ENCODE measurements at regions not wholly inside any gene's neighbourhood (a gene's known extent, or its start where the extent isn't known, plus 50 kb on each side); places are given as distances from the start of the nearest gene placed in this dataset.

GRCh38 chr3:64345371-64345770 lies 120.1 kb upstream of the PRICKLE2 start:
- Mint-ChIP-seq H3K36me3 (no peaks in the 10 kb centered on the region), H3K4me3 (no peak overlapping the region), H3K27me3 (peaks cover 3 to 4% of the 10 kb centered on the region in 2 donors), H3K27ac (no peak overlapping the region), H3K9me3 (peaks cover 0 to 2% (median 0%) of the 10 kb centered on the region in 5 donors), H3K4me1 (no peaks in the 10 kb centered on the region)
- no peak for DNase-seq
- Histone ChIP-seq H3K4me1 (ENCODE audit: insufficient read depth, low read length) (no peaks in the 10 kb centered on the region), H3K9me3 (ENCODE audit: low read length) (no peaks in the 10 kb centered on the region), H3K27ac (ENCODE audit: low read depth, low read length) (no peak overlapping the region), H3K36me3 (ENCODE audit: insufficient read depth, low read length) (no peaks in the 10 kb centered on the region), H3K4me3 (ENCODE audit: low read length) (no peak overlapping the region), H3K27me3 (ENCODE audit: insufficient read depth, low read length, poor library complexity, severe bottlenecking) (no peaks in the 10 kb centered on the region)
- ChIA-PET CTCF (no interaction called here), POLR2A (no interaction called here)

- Histone ChIP-seq H3K4me3 (ENCODE audit: low read length) (no peak overlapping the region), H3K27ac (ENCODE audit: low read depth, low read length) (no peak overlapping the region), H3K9me3 (ENCODE audit: low read length) (no peaks in the 10 kb centered on the region), H3K27me3 (ENCODE audit: insufficient read depth, low read length, poor library complexity, severe bottlenecking) (no peaks in the 10 kb centered on the region), H3K4me1 (ENCODE audit: insufficient read depth, low read length) (no peaks in the 10 kb centered on the region), H3K36me3 (ENCODE audit: insufficient read depth, low read length) (no peaks in the 10 kb centered on the region)
- no peak overlapping the region for H3K4me3 Mint-ChIP-seq
- ChIA-PET CTCF (no interaction called here), POLR2A (no interaction called here)
- H3K4me1 Mint-ChIP-seq: no peaks in the 10 kb centered on the region
- no peak overlapping the region for H3K27ac Mint-ChIP-seq
- peaks cover 3 to 4% of the 10 kb centered on the region in 2 donors for H3K27me3 Mint-ChIP-seq
- H3K9me3 Mint-ChIP-seq: peaks cover 0 to 5% (median 2%) of the 10 kb centered on the region in 5 donors
- DNase-seq: no peak
- no peaks in the 10 kb centered on the region for H3K36me3 Mint-ChIP-seq
These were observed 119.5 kb upstream of the PRICKLE2 start for GRCh38 chr3:64344721-64345207.

- Histone ChIP-seq H3K36me3 (ENCODE audit: insufficient read depth, low read length) (no peaks in the 10 kb centered on the region), H3K9me3 (ENCODE audit: low read length) (no peaks in the 10 kb centered on the region), H3K27ac (ENCODE audit: low read depth, low read length) (no peak overlapping the region), H3K4me1 (ENCODE audit: insufficient read depth, low read length) (no peaks in the 10 kb centered on the region), H3K27me3 (ENCODE audit: insufficient read depth, low read length, poor library complexity, severe bottlenecking) (no peaks in the 10 kb centered on the region), H3K4me3 (ENCODE audit: low read length) (no peak overlapping the region)
- Mint-ChIP-seq H3K9me3 (peaks cover 0 to 7% (median 2%) of the 10 kb centered on the region in 5 donors), H3K36me3 (no peaks in the 10 kb centered on the region), H3K4me1 (no peaks in the 10 kb centered on the region), H3K27ac (no peak overlapping the region), H3K27me3 (peaks cover 3 to 4% of the 10 kb centered on the region in 2 donors), H3K4me3 (no peak overlapping the region)
- ChIA-PET POLR2A (no interaction called here), CTCF (no interaction called here)
- DNase-seq: no peak
These were observed 118.6 kb upstream of the PRICKLE2 start for GRCh38 chr3:64343689-64344430.

- H3K4me1 ChIP-seq (ENCODE audit: insufficient read depth, low read length): no peaks in the 10 kb centered on the region
- no peak for DNase-seq
- CTCF ChIA-PET: no interaction called here
- Mint-ChIP-seq H3K27ac (no peak overlapping the region), H3K36me3 (no peaks in the 10 kb centered on the region), H3K9me3 (peaks cover 0 to 8% (median 3%) of the 10 kb centered on the region in 5 donors), H3K4me1 (no peaks in the 10 kb centered on the region), H3K4me3 (no peak overlapping the region), H3K27me3 (peaks cover 2 to 4% of the 10 kb centered on the region in 2 donors)
- H3K4me3 ChIP-seq (ENCODE audit: low read length): no peak overlapping the region
- H3K27ac ChIP-seq (ENCODE audit: low read depth, low read length): no peak overlapping the region
- no peaks in the 10 kb centered on the region for H3K36me3 ChIP-seq (ENCODE audit: insufficient read depth, low read length)
- H3K27me3 ChIP-seq (ENCODE audit: insufficient read depth, low read length, poor library complexity, severe bottlenecking): no peaks in the 10 kb centered on the region
- no peaks in the 10 kb centered on the region for H3K9me3 ChIP-seq (ENCODE audit: low read length)
- POLR2A ChIA-PET: no interaction called here
These were observed 117.8 kb upstream of the PRICKLE2 start for GRCh38 chr3:64342940-64343688.

GRCh38 chr3:64341296-64341695 lies 116.0 kb upstream of the PRICKLE2 start:
- POLR2A ChIA-PET: no interaction called here
- H3K27ac Mint-ChIP-seq: no peak overlapping the region
- Histone ChIP-seq H3K27me3 (ENCODE audit: insufficient read depth, low read length, poor library complexity, severe bottlenecking) (no peaks in the 10 kb centered on the region), H3K4me3 (ENCODE audit: low read length) (no peak overlapping the region), H3K4me1 (ENCODE audit: insufficient read depth, low read length) (no peaks in the 10 kb centered on the region), H3K9me3 (ENCODE audit: low read length) (no peaks in the 10 kb centered on the region), H3K27ac (ENCODE audit: low read depth, low read length) (no peak overlapping the region), H3K36me3 (ENCODE audit: insufficient read depth, low read length) (no peaks in the 10 kb centered on the region)
- H3K4me1 Mint-ChIP-seq: no peaks in the 10 kb centered on the region
- peaks cover 0 to 8% (median 3%) of the 10 kb centered on the region in 5 donors for H3K9me3 Mint-ChIP-seq
- H3K27me3 Mint-ChIP-seq: peaks cover 0 to 2% of the 10 kb centered on the region in 2 donors
- no peaks in the 10 kb centered on the region for H3K36me3 Mint-ChIP-seq
- no peak for DNase-seq
- no peak overlapping the region for H3K4me3 Mint-ChIP-seq
- CTCF ChIA-PET: no interaction called here

- H3K4me1 ChIP-seq (ENCODE audit: insufficient read depth, low read length): no peaks in the 10 kb centered on the region
- no peaks in the 10 kb centered on the region for H3K36me3 ChIP-seq (ENCODE audit: insufficient read depth, low read length)
- Mint-ChIP-seq H3K27me3 (peaks cover 0 to 2% of the 10 kb centered on the region in 2 donors), H3K4me3 (no peak overlapping the region), H3K4me1 (no peaks in the 10 kb centered on the region), H3K27ac (no peak overlapping the region), H3K9me3 (peaks cover 0 to 8% (median 3%) of the 10 kb centered on the region in 5 donors), H3K36me3 (no peaks in the 10 kb centered on the region)
- POLR2A ChIA-PET: no interaction called here
- H3K9me3 ChIP-seq (ENCODE audit: low read length): no peaks in the 10 kb centered on the region
- no peak overlapping the region for H3K4me3 ChIP-seq (ENCODE audit: low read length)
- H3K27me3 ChIP-seq (ENCODE audit: insufficient read depth, low read length, poor library complexity, severe bottlenecking): no peaks in the 10 kb centered on the region
- no peak for DNase-seq
- CTCF ChIA-PET: no interaction called here
- H3K27ac ChIP-seq (ENCODE audit: low read depth, low read length): no peak overlapping the region
These were observed 115.4 kb upstream of the PRICKLE2 start for GRCh38 chr3:64340641-64341101.

GRCh38 chr3:64336488-64336887 lies 111.2 kb upstream of the PRICKLE2 start:
- Mint-ChIP-seq H3K9me3 (peaks cover 0 to 8% (median 3%) of the 10 kb centered on the region in 5 donors), H3K36me3 (no peaks in the 10 kb centered on the region), H3K27ac (no peak overlapping the region), H3K4me3 (no peak overlapping the region), H3K4me1 (no peaks in the 10 kb centered on the region), H3K27me3 (no peaks in the 10 kb centered on the region)
- no peaks in the 10 kb centered on the region for H3K4me1 ChIP-seq (ENCODE audit: insufficient read depth, low read length)
- CTCF ChIA-PET: no interaction called here
- H3K4me3 ChIP-seq (ENCODE audit: low read length): no peak overlapping the region
- POLR2A ChIA-PET: no interaction called here
- H3K36me3 ChIP-seq (ENCODE audit: insufficient read depth, low read length): no peaks in the 10 kb centered on the region
- no peaks in the 10 kb centered on the region for H3K9me3 ChIP-seq (ENCODE audit: low read length)
- DNase-seq: no peak
- no peak overlapping the region for H3K27ac ChIP-seq (ENCODE audit: low read depth, low read length)
- H3K27me3 ChIP-seq (ENCODE audit: insufficient read depth, low read length, poor library complexity, severe bottlenecking): no peaks in the 10 kb centered on the region
